ENCODE measurements at regions not wholly inside any gene's neighbourhood (a gene's known extent, or its start where the extent isn't known, plus 50 kb on each side); places are given as distances from the start of the nearest gene placed in this dataset.
A peak's percentile ranks its signal among the peaks of the same experiment; 100 is the strongest.
"Not testable (repeated sequence)": the region's sequence is repeated elsewhere in the genome, so short reads cannot be mapped to it uniquely, and the experiment has no call there.

DNA sequence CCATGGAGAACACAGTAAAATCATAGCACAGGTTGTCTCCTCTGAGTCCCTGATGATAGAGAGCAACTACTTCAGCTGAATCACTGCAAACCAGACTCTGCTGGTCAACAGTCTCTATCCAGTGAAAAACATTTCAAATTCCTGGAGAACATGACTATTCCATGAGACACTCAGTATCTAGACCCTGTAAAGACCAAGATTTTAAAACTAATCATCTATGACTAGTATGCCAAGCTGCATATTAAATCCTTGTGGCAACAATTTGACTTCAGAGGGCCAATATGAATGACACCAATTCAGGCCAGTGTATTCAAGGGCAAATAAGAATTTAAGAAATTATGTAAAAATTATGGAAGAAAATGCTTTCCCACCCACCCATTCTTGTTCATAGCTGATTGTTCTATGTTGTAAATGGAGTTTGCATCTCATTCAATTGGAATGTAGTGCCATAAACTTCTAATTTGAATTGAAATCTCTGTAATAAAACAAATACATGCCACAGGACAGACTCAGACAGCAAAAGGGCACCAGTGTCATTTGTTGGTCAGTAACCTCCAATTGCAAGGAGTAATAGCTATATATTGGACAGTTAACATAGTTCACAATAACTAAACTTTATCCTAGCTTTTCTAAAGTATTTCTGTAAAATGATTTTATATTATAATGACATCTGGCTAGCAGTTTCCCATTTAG, 80.1 kb upstream of the LPAR1 start:
- H3K27me3 ChIP-seq = no peaks in the 10 kb centered on the region
- no peak overlapping the region for H3K4me3 ChIP-seq
- peak; percentile 39 for DNase-seq
- H3K9me3 ChIP-seq = peaks cover 10% of the 10 kb centered on the region
- H3K36me3 ChIP-seq = no peaks in the 10 kb centered on the region; the same call in 1 of the 2 replicates

DNA sequence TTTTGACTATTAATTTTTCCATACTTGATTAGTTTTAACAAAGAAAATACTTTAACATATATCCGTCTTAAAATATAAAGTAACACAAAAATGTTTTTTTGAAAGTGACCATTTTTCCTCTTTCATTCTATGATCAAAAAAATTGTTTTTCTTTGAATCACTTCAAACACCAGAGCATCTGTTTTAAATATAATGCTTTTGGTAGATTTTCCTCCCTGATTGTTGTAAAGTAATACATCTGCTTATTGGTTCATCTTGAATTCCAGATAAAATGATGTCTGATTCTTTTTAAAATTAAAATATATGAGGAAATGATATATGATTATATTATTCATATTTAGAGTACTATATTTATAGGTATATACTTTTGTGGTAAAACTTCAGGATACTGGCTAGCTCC, 76.2 kb upstream of the LPAR1 start:
- Histone ChIP-seq H3K4me3 (no peak overlapping the region), H3K9me3 (peaks cover 2% of the 10 kb centered on the region), H3K36me3 (no peaks in the 10 kb centered on the region; the same call in 1 of the 2 replicates), H3K27me3 (no peaks in the 10 kb centered on the region)
- no peak for DNase-seq

DNA sequence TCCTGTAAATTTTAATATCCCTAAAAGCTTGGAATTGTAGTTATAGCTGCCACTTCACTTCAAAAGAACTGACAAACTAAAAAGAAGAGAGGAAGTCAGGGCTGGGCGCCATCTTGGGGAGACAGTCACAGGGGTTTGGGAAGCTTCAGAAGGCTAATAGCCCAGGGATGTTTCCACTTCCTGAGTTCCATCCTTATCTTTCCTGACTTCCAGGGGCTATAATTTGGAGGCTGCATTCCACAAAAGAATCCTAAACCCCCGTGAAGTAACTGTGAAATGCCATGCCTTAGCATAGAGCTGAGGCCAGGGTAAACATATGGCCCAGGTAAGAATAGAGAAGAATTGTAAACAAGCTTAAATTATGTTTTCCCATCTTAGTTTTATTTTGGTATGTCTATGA, 75.4 kb upstream of the LPAR1 start:
- H3K9me3 ChIP-seq = no peaks in the 10 kb centered on the region
- no peaks in the 10 kb centered on the region for H3K36me3 ChIP-seq
- no peaks in the 10 kb centered on the region for H3K27me3 ChIP-seq
- no peak overlapping the region for H3K4me3 ChIP-seq
- DNase-seq = no peak

DNA sequence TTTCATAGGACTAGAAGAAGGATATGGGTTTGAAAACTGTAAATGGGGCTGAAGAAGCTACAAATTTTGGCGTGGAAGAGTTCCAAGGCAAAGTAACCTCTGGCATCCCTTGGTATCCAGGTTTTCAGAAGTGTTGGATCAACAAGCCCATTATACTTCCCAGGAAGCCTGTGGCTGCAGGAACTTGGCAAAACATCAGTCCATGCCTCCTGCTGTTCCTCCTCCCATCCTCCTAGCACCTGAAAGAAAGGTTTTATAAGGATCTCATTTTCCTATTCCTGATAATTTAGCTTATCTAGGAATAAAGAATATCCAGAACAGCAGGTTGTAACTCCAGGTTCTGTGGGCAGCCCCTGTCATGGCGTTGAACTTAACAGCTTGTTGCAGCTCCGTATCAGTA, 72.5 kb upstream of the LPAR1 start:
- Histone ChIP-seq H3K4me3 (no peak overlapping the region), H3K9me3 (no peaks in the 10 kb centered on the region), H3K27me3 (no peaks in the 10 kb centered on the region), H3K36me3 (no peaks in the 10 kb centered on the region)
- DNase-seq = no peak

DNA sequence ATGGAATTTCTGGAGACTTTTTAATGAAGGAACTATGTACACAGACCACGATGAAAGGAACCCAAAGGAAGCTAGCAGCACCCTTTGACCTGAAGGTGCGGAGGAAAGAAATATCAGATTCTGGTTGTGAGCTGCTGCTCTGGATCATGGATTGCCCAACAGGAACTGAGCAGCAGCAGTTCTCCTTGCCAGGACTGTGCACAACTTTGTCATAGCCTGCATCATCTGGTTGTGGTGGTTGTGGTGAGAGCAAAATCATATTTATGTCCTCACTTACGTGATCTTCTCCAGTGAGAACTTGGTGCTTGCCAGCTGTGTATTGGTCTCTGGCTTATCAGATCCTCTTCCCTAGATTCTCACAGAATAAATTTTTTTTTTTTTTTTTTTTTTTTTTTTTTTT, 70.7 kb upstream of the LPAR1 start:
- no peaks in the 10 kb centered on the region for H3K9me3 ChIP-seq
- H3K36me3 ChIP-seq = no peaks in the 10 kb centered on the region
- no peak overlapping the region for H3K4me3 ChIP-seq
- no peaks in the 10 kb centered on the region for H3K27me3 ChIP-seq
- DNase-seq = no peak

DNA sequence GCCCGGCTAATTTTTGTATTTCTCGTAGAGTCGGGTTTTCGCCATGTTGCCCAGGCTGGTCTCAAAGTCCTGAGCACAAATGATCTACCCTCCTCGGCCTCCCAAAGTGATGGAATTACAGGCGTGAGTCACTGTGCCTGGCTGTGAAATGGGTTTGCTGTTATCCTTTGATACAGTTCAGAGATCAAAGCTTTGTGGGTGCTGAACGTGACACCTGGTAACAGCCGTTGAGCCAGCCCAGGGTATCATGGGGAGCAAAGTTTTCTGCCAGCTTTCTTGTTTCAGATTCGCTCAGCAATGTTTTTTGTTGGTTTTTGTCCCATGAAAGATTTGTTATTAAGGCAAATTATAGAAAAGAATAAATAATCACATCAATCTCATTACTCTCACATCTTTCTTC, 68.9 kb upstream of the LPAR1 start:
- H3K9me3 ChIP-seq = no peaks in the 10 kb centered on the region
- H3K27me3 ChIP-seq = no peaks in the 10 kb centered on the region
- H3K4me3 ChIP-seq = no peak overlapping the region
- H3K36me3 ChIP-seq = no peaks in the 10 kb centered on the region
- DNase-seq = no peak

DNA sequence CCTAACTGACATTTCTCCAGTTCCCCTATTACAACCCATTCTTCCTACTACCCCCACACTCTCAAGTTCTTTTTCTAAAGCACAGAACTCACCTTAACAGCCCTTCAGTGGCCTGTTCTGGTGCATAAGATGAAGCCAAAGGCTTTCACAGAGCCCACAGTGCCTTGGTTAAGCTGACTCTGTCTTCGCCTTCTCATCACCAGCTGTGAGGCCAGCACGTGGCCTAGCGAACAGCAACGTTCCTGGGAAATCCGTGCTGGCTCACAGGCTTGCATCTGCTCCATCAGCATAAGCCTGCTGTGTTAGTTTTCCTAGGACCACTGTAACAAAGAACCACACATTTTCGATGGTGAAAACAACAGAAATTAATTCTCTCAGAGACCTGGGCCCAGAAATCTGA, 67.9 kb upstream of the LPAR1 start:
- no peaks in the 10 kb centered on the region for H3K27me3 ChIP-seq
- no peaks in the 10 kb centered on the region for H3K36me3 ChIP-seq
- H3K9me3 ChIP-seq = no peaks in the 10 kb centered on the region
- no peak overlapping the region for H3K4me3 ChIP-seq
- DNase-seq = no peak

DNA sequence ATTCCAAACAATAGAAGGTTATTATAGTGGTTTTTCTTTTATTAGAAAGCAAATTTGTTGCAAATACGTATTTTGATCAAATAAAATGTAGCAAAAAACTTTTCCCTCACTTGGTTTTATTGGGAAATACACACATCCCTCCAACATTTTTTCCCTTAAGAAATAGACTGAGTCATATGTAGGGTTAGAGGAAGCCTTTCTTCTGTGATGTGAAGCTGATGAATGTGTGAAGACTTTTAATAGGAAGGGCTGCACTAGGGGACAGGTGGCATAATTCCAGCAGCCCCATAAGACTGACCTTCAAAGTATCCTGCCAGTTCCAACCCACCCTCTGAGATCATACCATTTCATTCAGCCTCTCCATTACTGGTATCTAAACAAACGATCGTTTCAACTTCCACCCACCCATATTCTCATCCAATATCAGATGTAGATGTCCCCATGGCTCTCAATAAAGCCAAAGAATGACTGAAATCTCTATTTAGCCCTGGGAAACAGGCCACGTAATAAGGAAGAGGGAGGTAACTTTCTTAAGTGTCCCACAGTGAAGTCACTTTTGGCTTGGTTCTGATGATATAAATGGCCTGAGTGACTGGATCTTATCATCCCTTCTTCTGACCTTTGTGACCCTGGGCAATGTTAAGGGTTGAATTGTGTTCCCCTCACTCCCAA, 64.7 kb upstream of the LPAR1 start:
- Histone ChIP-seq H3K27me3 (no peaks in the 10 kb centered on the region), H3K4me3 (no peak overlapping the region), H3K9me3 (no peaks in the 10 kb centered on the region), H3K36me3 (no peaks in the 10 kb centered on the region)
- DNase-seq = no peak

DNA sequence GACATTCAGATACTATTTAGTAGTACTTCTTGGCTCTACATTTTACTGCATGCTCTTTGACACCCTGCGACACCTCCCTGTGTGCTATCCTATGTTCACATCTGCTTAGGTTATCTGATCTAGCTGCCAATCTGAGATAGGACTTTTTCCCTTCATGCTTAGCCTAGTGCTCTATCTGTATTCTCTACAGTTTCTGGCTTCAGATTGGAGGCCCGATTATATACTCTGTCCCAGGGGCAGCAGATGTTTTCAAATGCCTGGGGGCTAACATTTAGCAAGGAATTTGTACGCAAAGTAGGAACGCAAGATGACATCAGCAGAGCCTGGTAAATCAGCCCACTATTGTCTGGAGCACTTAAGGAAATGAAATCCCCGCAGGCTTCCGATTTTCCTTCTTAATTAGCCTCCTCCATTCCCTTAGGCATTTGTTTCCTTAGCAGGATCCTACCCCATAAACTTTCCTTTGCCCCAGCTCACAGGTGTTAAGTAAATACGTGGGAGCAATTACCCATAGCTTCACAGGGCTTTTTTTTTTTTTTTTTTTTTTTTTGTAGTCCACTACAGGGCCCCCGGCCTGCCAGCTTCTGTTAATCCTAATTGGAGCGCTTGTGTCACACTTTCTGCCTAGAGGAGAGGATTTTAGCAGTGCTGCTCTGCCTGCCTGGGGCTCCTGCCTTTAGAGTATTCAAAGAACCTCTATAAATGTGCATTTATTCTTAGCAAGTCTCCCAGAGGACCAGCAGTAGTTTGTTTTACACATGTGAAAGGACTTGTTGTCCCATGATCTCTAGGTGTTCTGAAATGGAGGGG, 61.1 kb upstream of the LPAR1 start:
- DNase-seq = no peak
- H3K36me3 ChIP-seq = no peaks in the 10 kb centered on the region
- H3K27me3 ChIP-seq = no peaks in the 10 kb centered on the region
- no peaks in the 10 kb centered on the region for H3K9me3 ChIP-seq
- H3K4me3 ChIP-seq = no peak overlapping the region

DNA sequence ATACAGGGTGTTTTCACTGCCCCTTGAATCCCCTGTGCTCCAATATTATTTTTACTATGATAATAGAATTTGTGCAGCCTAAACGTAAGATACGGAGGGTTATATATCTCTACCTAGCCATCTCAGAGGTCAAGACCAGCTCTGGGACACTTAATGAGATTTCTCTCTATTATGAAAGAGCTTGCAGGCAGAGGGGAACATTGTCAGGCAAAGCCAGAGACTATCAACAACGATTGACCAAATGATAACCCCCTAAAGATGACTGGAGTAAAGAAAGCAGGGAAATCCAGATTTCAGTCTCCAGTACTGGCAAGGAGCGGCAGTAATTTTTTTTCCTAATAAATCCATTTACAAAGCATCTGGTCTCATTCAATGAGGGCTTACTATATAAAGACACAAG, 59.8 kb upstream of the LPAR1 start:
- DNase-seq = no peak
- Histone ChIP-seq H3K9me3 (no peaks in the 10 kb centered on the region), H3K4me3 (no peak overlapping the region), H3K27me3 (no peaks in the 10 kb centered on the region), H3K36me3 (no peaks in the 10 kb centered on the region)

DNA sequence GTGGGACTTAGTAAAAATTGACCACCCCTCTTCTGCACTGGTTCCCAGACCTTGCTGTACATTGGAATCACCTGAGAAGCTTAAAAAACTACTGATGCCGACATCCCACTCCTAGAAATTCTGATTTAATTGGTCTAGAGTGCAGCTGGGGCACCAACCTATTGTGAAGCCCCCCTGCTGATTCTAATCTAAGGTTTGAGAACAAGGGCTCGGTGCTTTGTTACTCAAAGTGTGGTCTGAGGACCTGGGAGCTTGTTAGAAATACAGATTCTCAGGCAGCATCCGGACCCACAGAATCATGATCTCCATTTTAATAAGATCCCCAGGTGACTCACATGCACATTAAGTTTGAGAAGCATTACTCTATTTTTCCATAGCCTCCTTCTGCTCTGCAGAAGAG, 57.8 kb upstream of the LPAR1 start:
- no peak for DNase-seq
- no peak overlapping the region for H3K4me3 ChIP-seq
- no peaks in the 10 kb centered on the region for H3K9me3 ChIP-seq
- H3K27me3 ChIP-seq = no peaks in the 10 kb centered on the region
- H3K36me3 ChIP-seq = no peaks in the 10 kb centered on the region

DNA sequence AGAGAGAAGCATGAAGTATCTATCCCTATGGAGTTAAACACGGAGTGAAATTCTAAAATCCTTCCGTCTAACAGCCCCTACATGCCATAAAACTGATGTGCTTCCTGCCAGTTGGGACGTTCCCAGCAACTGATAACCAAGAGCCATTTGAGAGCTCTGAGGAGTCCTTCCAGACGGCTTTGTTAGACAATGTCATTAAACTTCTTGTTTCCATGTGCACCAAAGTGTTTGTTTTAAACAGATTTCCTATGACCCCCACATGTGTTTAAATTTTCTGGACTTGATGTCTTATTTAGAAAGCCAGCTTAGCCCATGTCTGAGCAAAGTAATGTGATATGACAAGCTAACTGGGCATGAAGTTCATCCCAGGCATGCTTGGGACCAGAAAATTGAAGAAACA, 57.2 kb upstream of the LPAR1 start:
- Histone ChIP-seq H3K9me3 (no peaks in the 10 kb centered on the region), H3K4me3 (no peak overlapping the region), H3K36me3 (no peaks in the 10 kb centered on the region), H3K27me3 (no peaks in the 10 kb centered on the region)
- no peak for DNase-seq

DNA sequence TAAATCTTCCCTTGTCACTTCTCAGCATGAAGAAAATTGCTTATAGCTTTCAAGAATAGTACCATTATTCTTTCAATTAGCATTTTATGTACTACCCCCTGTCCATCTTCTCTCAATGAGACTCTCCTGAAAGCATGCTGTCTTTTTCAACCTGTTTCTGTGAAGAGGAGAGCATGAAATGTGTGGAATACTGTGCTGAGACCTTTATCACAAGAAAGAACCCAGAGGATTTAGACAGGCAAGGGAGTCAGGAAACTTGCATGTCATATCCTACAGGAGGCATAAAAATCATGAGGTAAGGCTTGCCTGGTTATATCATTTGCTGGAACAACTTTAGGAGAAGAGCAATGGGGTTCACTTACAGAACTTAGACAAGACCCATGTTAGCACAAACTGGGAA, 56.7 kb upstream of the LPAR1 start:
- no peak overlapping the region for H3K4me3 ChIP-seq
- H3K36me3 ChIP-seq = no peaks in the 10 kb centered on the region
- no peak for DNase-seq
- no peaks in the 10 kb centered on the region for H3K27me3 ChIP-seq
- no peaks in the 10 kb centered on the region for H3K9me3 ChIP-seq

DNA sequence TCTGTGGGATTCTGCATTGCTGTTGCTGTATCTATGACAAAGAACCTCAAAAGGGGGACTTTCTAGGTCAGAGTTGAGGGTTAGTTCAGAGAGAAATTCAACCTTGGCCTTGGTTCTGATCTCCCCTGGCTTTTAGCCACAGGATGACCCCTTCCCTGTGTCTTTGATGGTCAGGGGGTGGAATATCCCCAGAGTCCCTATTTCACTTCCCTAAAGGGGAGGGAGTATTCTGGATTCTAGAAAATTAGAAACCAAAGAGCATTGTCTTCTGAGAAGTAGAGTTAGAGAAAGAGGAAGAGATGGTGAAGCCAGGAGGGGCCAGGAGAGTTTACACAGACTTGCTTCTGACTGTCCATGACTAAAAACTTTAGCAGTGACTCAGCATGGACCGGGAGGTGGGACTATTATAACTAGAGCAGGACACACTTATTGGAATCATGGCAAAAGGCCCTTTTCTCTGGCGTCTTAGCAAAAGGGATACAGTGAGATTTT, 56.2 kb upstream of the LPAR1 start:
- DNase-seq = peak; percentile 84
- H3K36me3 ChIP-seq = no peaks in the 10 kb centered on the region

DNA sequence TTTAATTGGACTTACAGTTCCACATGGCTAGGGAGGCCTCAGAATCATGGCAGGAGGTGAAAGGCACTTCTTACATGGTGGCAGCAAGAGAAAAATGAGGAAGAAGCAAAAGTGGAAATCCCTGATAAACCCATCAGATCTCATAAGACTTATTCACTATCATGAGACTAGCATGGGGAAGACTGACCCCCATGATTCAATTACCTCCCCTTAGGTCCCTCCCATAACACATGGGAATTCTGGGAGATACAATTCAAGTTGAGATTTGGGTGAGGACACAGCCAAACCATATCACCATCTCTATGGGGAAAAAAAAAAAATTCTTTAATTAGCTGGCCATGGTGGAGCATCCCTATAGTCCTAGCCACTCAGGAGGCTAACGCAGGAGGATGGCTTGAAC, 53.9 kb upstream of the LPAR1 start:
- H3K4me3 ChIP-seq, H3K9me3 ChIP-seq, H3K36me3 ChIP-seq, DNase-seq, H3K27me3 ChIP-seq: not testable (repeated sequence)

More for the DNA sequence above, 56.2 kb upstream of the LPAR1 start:
- no peaks in the 10 kb centered on the region for H3K27me3 ChIP-seq
- H3K9me3 ChIP-seq = no peaks in the 10 kb centered on the region
- no peak overlapping the region for H3K4me3 ChIP-seq

All from MG63 (cell line).